Colonic mucosa (tissue), 4 donors: ENCODE measurements at regions not wholly inside any gene's neighbourhood (a gene's known extent, or its start where the extent isn't known, plus 50 kb on each side); places are given as distances from the start of the nearest gene placed in this dataset.

Source experiments
- DNase-seq: peaks from one replicate; pipeline ENCODE4 v3.0.0-alpha.2; 2020
- H3K27ac ChIP-seq: fragments of 200-600 bp; one replicate; pipeline ENCODE4 v1.8.0; 2021
- H3K27me3 ChIP-seq: fragments of 200-600 bp; one replicate; pipeline ENCODE4 v1.8.0; 2021
- H3K36me3 ChIP-seq: fragments of 200-600 bp; one replicate; pipeline ENCODE4 v1.8.0; 2021
- H3K4me1 ChIP-seq: fragments of 200-600 bp; one replicate; pipeline ENCODE4 v1.8.0; 2021; ENCODE audit warnings: mild to moderate bottlenecking
- H3K4me3 ChIP-seq: fragments of 200-600 bp; one replicate; pipeline ENCODE4 v1.8.0; 2021
- H3K9ac ChIP-seq, 2 donors: one replicate each; pipeline ENCODE4 v1.7.0; 2013; ENCODE audit warnings: control low read depth in 2 of 2, low read depth in 2 of 2, low read length in 2 of 2
- H3K9me3 ChIP-seq: fragments of 200-600 bp; one replicate; pipeline ENCODE4 v1.8.0; 2021
- intact Hi-C: fragments of 100-400 bp; cut with DNase I; formaldehyde crosslinking; loops from one replicate; pipeline ENCODE4 v1.14.1; 2022
- TF ChIP-seq, protein P1 (sequence below): fragments of 200-600 bp; IDR thresholded peaks from one replicate; pipeline ENCODE4 v1.8.0; 2022; ENCODE audit warnings: antibody characterized with exemption, mild to moderate bottlenecking
- donor health status: healthy.
- donor health status: DM: no; HTN: no; CAD: no.
- donor health status: DM: no; HTN: no; CAD: no.

DNA sequence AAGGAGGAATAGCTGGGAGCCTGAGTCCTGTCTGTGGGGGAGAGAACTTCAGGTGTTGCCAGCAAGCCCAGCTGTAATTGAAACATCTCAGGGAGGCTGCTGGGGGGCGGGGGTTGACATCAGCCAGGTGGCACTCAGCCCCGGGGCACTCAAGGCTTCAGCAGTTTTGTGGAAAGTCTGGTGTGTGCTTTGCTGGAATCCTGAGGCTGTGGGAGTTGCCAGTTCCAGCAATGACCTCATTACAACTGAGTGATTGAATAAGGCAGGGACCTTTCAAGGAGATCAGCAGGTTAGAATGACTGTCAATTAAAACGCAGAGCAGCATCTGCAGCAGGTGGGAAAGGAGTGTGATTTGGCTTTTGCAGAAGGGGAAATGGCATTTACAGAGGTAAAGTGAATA is 75.7 kb downstream of the FAM43A start:
- no peaks in the 10 kb centered on the region for H3K27me3 ChIP-seq
- H3K27ac ChIP-seq: no peak overlapping the region
- H3K4me3 ChIP-seq: no peak overlapping the region
- intact Hi-C loops: no loop called here
- H3K4me1 ChIP-seq: no peaks in the 10 kb centered on the region
- no peak for DNase-seq
- TF ChIP-seq, protein P1, sequence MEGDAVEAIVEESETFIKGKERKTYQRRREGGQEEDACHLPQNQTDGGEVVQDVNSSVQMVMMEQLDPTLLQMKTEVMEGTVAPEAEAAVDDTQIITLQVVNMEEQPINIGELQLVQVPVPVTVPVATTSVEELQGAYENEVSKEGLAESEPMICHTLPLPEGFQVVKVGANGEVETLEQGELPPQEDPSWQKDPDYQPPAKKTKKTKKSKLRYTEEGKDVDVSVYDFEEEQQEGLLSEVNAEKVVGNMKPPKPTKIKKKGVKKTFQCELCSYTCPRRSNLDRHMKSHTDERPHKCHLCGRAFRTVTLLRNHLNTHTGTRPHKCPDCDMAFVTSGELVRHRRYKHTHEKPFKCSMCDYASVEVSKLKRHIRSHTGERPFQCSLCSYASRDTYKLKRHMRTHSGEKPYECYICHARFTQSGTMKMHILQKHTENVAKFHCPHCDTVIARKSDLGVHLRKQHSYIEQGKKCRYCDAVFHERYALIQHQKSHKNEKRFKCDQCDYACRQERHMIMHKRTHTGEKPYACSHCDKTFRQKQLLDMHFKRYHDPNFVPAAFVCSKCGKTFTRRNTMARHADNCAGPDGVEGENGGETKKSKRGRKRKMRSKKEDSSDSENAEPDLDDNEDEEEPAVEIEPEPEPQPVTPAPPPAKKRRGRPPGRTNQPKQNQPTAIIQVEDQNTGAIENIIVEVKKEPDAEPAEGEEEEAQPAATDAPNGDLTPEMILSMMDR: no peak
- H3K9ac ChIP-seq: no peak overlapping the region
- H3K9me3 ChIP-seq: no peaks in the 10 kb centered on the region
- no peaks in the 10 kb centered on the region for H3K36me3 ChIP-seq

DNA sequence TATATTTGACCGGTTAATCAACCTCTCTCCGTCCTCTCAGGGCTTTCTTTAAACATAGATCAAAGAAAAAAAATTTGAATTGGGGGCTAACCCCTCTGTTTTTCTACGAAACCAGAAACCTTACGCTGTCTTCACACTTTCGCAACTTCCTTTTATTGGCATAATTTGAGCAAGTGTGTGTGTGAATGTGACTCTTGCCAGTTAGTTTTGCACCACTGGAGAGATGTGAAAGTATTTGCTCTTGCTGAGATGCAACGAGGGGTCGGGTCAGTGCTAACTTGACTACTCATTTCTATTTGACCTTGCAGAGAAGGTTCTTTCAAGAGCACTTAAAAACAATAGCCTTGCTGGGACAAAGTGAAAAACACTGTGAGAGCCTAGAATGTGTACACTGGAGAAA is 81.2 kb downstream of the FAM43A start:
- TF ChIP-seq, protein P1: no peak
- DNase-seq: no peak
- Histone ChIP-seq H3K27ac (no peak overlapping the region), H3K9ac (no peak overlapping the region), H3K27me3 (no peaks in the 10 kb centered on the region), H3K9me3 (no peaks in the 10 kb centered on the region), H3K36me3 (no peaks in the 10 kb centered on the region), H3K4me1 (peaks cover 4% of the 10 kb centered on the region), H3K4me3 (no peak overlapping the region)
- intact Hi-C loops: no loop called here

DNA sequence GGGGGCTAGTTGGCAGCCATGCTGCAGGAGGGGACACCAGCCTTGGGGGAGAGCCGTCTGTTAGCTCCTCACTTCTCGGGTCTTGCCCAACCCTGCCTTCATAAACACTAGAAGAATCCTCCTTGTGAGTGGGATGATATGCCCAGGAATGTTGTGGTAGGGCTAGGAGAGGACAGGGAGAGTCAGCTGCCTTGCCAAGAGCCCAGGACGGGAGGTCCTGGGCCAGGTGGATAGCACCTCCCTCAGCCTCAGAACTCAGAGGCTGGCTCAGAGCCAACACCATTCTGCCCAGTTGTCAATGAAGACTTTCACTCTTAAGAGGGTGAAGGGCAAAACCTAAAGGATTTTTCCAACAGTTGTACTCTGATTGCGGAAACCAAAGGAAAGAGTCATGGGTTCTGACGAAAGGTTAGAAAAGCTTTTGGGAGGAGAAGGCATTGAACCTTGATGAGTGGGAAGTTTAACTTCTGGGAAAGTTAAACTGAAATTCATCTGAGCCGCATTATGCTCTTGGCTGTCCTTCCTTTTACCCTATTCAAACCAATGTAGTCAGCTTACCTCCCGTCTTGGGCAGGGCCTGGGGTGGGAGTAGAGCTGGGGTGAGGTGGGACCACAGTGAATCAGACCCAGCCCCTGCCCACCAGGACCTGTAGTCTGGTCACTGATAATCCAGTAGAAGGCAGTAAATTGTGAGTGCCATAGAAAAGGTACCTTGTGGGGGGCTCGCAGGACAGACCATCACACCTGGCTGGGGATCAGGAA is 81.9 kb downstream of the FAM43A start:
- Histone ChIP-seq H3K27me3 (no peaks in the 10 kb centered on the region), H3K4me1 (peaks cover 4% of the 10 kb centered on the region), H3K4me3 (no peak overlapping the region), H3K36me3 (no peaks in the 10 kb centered on the region), H3K9ac (no peak overlapping the region), H3K27ac (no peak overlapping the region), H3K9me3 (no peaks in the 10 kb centered on the region)
- DNase-seq: no peak
- TF ChIP-seq, protein P1: no peak
- intact Hi-C loops: no loop called here

DNA sequence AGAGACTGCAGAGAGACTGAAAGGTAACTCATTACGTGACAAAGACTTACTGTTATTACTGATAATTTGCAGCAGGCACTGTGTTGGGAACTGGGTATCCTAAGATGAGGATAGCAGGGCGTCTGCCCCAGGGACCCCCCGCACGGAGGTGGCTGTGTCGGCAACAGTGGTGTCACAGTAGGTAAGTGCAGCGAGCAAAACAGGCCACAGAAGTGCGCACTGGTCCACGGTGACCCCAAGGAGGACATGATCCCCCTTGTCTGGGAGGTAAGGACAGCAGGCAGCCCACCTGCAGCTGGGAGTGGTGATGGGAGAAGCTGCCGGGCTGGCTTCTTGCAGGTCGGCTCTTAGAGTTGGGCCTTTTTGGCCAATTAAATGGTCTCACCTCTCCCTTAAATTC is 82.9 kb downstream of the FAM43A start:
- TF ChIP-seq, protein P1: no peak
- DNase-seq: no peak
- Histone ChIP-seq H3K27ac (no peak overlapping the region), H3K27me3 (no peaks in the 10 kb centered on the region), H3K4me3 (no peak overlapping the region), H3K4me1 (peaks cover 4% of the 10 kb centered on the region), H3K9me3 (no peaks in the 10 kb centered on the region), H3K36me3 (no peaks in the 10 kb centered on the region), H3K9ac (no peak overlapping the region)
- intact Hi-C loops: no loop called here

DNA sequence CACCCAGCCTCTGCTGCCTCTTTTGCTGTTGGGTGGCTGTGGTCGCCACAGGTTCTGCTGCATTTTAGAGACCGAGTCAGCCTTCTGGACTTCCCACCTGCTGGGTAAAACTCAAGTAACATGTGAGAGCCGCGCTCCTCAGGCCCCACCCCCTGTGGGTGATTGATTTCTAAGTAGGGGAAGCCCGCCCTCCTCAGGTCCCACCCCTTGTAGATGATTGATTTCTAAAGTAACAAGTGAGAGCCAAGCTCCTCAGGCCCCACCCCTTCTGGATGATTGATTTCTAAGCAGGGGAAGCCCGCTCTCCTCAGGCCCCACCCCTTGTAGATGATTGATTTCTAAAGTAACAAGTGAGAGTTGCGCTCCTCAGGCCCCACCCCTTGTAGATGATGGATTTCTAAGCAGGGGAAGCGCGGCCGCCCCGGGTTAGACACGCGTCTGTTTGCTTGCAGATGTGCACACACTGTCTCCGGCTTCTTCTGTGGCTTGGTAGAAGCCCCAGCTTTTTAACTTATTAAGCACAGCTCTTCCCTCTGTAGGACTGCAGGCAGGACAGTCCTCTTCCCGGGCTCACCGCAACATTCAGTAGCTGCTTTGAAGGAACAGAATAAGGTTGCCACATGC is 83.4 kb downstream of the FAM43A start:
- DNase-seq: peak; percentile 95
- H3K27me3 ChIP-seq: no peaks in the 10 kb centered on the region
- H3K4me3 ChIP-seq: peak overlapping the region; percentile 33
- no peaks in the 10 kb centered on the region for H3K36me3 ChIP-seq
- H3K27ac ChIP-seq: peak overlapping the region; percentile 28
- TF ChIP-seq, protein P1: no peak
- H3K4me1 ChIP-seq: peaks cover 4% of the 10 kb centered on the region
- intact Hi-C loops: no loop called here
- peak overlapping the region; percentile 33 to 61 for H3K9ac ChIP-seq
- H3K9me3 ChIP-seq: no peaks in the 10 kb centered on the region
